NOMO-1 treated with DMSO at 0.1 percent for 48 hours (cell line): ENCODE measurements at regions not wholly inside any gene's neighbourhood (a gene's known extent, or its start where the extent isn't known, plus 50 kb on each side); places are given as distances from the start of the nearest gene placed in this dataset.

ENCODE experiments used
- DNase-seq: peaks from one replicate; lab custom pipeline; 2025; ENCODE audit not compliant: unreplicated experiment; lab: John Stamatoyannopoulos, UW

DNA sequence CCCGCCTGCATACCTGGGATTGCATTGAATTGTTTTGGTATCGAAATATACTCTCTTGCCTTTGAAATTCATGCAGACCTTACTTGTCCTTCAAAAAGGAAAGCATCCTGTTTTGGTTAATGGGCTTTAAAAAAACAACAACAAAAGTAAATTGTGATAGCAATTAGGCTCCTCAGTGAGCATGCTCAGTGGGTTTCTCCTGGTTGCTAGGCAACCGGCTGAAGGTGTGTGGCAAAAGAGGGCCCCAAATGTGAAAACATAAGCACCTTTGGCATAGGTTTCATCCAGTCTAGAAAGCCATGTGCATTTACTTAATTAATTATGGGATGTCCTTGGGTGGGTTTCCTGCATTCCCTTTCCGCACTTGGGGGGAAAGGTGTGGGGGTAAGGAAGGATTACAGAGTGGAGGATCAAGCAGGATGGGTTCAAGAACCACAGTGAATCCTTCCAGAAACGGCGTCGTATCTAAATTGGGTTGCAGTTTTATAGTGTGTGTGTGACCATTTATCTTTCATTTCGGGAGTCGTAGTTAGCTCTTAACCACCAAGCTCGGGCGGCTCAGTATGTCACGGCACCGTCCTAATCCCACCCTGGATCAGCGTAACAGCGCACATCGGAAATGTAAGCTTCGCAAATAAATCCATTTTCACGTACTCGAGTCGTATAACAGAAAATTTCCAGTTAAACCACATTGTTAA is 274.9 kb upstream of the TCF4 start:
- DNase-seq, result no peak

- DNase-seq, result no peak
Observed at GRCh38 chr18:55861266-55861665, 273.3 kb upstream of the TCF4 start.

DNA sequence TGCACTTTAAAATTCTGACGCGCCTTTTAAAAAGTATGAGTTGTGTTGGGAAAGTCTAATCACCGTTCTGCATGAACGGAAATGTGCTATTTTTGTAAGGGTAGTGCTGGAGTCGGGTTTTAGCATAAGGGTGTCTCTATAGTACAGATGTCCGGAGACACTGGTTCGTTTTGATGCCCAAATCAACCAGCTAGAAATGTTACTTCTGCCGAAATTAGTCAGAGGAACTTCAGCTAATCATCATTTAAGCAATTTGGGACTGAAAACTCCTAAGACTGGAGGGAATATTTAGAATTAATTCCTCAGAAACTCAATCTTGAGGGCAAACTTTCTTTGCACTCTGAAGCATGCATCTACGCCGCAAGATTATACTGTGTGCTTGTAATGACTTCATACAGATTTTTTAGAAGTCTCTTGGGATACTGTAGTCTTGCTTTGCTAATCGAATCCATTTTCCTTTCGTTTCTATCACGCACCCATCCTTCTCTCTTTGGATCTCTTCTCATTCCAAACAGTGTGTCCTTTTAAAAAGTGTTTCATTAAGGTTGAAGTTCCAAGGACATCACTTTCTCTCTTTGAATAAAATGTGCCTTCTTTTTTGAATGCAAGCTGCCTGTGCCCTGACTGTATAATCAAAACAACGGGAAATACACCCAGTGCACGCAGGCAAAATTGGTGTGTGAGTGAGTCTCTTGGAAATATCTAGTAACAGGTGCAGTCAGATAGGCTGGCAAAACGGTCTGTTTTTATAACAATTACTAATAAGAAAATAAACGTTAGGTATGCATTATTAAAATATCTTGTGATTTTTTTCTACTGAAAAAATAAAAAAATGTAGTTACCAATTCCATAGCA is 270.9 kb upstream of the TCF4 start:
- no peak for DNase-seq

DNA sequence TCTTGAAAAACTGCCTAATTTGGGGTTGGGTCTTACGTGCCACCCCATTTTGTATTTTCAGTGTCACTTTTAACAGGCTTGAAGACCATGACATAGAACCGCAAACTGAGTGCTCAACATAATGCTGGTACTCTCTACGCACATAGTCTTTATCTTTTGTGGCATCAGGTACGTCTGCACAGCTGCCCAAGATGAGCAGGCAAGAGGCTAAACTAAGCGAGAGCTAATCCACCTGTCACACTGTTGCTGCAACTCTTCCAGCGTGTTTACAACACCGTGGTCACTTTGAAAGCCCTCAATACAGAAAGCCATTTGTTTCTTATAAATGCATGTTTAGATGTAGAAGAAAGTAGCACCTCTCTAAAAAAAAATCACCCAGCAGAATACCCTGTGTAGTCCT is 270.0 kb upstream of the TCF4 start:
- DNase-seq, result no peak

DNA sequence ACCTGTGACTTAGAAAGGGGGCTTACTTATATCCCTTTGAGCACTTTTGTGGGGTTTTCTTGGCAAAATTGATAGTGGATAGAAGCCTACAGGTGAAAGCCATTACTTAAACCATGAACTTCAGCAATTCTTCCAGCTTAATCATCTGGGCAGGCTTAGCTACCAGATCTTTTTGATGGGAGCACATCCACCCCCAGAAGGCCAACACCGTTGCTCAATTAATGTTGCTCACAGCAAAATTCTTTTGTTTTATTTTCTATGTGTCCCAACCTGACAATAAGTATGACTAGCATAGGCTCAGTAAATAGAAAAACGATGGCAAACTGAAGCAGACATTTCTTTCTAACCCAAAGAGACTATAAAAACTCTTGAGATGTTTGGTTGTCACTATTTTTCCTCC is 269.4 kb upstream of the TCF4 start:
- DNase-seq, result no peak

GRCh38 chr18:55856679-55857078 is 268.7 kb upstream of the TCF4 start:
- DNase-seq, result no peak

DNA sequence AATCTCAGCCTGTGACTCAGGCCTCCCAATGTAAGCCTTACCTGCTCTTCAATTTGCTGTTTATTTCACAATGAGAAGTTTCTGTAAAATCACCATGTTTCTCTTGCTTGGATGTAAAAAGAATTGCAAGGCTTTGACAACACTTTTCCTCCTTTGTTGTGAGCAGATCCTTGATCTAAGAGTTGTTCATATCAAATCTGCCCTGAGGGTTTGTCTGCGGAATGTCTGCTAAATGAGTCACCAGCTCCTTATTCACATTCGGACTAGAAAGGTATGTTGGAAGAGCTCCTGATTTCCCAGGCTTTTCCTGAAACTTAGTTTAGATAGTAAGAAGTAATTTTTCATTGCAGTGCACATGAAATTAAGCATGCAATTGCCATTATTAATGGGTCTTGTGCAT is 268.2 kb upstream of the TCF4 start:
- no peak for DNase-seq

DNA sequence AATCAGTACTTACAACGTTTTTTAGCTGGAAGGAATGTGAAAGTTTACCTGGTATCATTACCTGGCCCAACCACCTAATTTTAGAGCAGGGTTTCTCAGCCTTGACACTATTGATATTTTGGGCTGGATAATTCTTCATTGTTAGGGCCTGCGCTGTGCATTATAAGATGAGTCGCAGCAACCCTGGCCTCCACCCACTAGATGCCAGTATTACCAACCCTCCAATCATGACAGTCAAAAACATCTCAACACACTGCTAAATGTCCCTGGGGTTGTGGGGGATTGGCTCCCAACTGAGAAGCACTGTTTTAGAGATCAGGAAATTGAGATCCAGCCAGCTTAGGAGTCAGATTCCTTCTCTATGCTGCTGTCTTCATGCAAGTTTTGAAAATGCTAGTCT is 265.3 kb upstream of the TCF4 start:
- DNase-seq, result no peak

DNA sequence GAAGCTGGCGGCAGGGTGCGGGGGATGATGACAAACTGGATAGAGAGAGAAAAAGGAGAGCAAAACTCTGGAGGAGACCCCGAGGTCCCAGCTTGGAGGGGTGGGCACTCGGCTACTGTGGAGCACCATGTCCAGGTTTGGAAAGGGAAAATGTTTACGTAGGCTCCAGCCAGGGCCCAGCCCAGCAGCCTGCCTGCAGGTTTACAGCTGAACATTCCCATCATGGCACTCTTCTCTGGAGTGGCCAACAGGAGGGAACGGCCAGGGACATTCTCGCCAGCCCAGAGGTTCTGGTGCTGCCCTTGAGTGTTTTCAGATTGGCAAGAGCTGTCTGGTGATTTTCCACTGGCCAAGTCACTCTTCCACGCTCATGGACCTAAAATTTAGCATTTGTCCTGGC is 262.9 kb upstream of the TCF4 start:
- no peak for DNase-seq

GRCh38 chr18:55849391-55849790 is 261.4 kb upstream of the TCF4 start:
- no peak for DNase-seq

GRCh38 chr18:55847960-55848359 is 260.0 kb upstream of the TCF4 start:
- DNase-seq, result no peak

DNA sequence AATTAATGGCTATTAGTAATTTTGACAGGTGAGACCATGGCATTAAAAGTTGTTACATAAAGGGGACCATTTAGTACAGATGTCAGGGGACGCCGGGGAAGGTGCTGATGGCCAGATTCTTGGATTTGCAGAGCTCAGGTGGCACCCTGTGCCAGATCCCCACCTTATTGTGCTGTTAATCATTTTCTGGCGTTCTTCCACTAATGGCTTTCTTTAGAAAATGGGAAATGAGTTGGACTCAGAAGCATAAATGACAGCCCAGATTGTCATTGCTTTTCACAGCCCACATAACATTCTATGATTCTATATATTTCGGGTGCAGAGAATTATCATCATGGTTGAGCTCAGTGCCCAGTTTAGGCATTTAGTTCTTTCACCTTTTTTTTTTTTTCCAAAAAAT is 257.2 kb upstream of the TCF4 start:
- DNase-seq, result no peak

- no peak for DNase-seq
Observed at GRCh38 chr18:55844382-55844781, 256.4 kb upstream of the TCF4 start.

GRCh38 chr18:55841314-55841713 is 253.3 kb upstream of the TCF4 start:
- DNase-seq, result no peak

GRCh38 chr18:55840601-55841170 is 252.7 kb upstream of the TCF4 start:
- DNase-seq, result no peak

DNA sequence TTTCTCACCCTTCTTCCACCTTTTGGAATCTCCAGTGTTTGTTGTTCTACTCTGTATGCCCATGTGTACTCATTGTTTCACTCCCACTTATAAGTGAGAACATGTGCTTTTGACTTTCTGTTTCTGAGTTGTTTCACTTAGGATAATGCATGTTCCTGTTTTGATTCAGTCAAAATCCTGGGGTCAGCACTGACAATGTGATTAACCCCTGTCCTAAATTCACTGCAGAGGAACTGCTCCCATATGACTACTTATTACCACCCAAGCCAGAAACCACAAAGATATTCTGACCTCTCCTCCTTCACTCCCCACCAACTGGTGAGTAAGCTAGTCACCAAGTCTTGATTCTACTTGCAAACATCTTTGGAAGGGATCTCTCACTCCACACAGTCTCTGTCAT is 251.4 kb upstream of the TCF4 start:
- no peak for DNase-seq

- no peak for DNase-seq
Observed at GRCh38 chr18:55838841-55839240, 250.8 kb upstream of the TCF4 start.

DNA sequence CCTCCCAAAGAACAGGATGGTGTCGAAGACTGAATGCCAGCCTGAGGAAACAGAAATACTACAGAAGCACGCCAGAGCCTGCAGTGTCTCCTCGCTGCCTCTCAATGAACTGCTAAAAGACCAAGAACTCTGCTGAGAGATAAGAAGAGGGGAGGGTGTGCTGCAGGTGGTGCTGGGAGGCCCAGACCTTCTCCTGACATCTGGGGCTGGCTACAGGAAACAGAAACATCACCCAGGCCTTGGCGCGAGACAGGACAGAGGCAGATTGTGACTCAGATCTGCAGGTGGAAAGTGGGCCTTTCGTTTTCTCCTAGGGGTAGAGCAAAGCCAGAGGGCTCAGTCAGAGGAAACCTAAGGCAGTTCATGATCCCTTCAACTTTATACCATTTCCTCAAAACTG is 250.3 kb upstream of the TCF4 start:
- DNase-seq, result no peak

DNA sequence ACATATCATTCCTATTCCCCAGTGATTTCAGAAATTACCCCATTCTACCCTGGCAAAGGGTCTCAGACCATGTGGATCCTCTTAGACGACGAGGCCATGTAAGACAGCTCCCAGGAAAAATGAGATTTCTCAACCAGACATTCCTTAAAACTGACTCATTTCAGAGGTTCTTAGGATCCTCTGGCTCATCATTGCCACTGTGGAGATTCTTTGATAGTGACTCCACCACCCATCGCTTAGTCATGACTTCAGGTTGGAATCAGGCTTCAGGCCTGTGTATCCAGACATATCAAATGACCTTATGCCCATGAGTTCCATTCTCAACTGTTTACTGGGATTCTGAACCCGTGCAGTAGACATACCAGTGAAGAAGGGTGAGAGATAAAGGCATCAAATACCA is 245.6 kb upstream of the TCF4 start:
- DNase-seq, result no peak

DNA sequence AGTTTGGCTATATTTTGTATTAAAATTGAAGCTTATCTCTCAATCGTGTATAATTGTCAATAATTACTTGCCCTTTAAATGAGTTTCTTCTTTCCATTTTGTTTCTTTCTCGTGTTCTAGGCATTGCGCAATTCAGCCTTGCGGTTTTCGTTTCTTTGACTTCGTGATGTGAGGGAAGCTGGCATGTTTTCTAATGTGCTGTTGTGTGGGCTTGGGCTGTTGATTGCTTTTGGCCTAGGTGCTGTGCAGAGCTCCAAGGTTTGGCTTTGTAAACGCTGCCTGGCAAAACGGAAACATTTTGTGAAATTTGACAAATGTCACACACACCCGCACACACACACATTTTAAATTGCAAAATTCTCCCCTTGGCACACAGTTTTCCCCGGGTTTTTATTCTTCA is 242.6 kb upstream of the TCF4 start:
- DNase-seq, result peak; percentile 80

DNA sequence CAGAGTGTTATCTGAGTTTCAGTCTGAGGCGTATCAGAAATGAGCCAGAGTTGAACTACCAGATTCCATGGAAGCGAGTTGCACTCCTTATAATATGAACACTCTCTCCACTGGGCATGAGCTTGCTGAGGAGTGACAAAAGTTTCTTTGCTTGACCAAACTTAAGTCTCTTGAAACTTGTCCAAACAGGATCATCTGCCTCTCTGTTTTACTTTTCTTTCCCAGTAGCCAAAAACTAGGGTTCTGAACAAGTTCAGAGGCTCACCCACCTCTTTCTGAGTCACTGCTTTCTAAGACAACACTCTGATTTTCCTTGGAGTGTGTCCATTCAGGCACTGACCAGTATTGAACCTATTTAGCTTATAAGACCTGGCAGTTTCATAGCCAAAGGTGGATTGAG is 233.2 kb upstream of the TCF4 start:
- no peak for DNase-seq

DNA sequence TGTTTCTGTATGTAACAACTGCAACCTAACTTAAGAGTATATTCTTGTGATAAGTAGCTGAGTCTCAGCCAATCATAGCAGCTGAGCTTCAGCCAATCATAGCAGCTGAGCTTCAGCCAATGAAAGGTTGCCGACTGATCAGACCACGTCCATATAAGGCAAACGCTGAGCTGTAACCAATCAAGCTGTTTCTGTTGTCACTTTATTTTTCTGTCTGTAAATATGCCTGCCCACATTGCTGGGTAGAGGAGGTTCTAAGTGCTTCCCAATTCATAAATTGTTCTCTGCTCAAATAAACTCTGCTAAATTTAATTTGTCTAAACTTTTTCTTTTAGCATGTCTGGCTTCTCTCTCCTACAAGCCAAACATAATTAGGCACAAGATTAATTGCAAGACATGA is 231.5 kb upstream of the TCF4 start:
- no peak for DNase-seq
